Dermis microvascular lymphatic vessel endothelial cell (primary cell): ENCODE measurements at regions not wholly inside any gene's neighbourhood (a gene's known extent, or its start where the extent isn't known, plus 50 kb on each side); places are given as distances from the start of the nearest gene placed in this dataset.

Source experiments
- DNase-seq, 2 donors: peaks; one replicate each; pipeline versions ENCODE4 v3.0.0 to v3.0.0-alpha.2; 2010; ENCODE audit warnings: low read depth in 2 of 2

- no peak for DNase-seq
Measured at GRCh38 chr10:108445746-108446145, 1281.2 kb upstream of the SORCS1 start.

DNA sequence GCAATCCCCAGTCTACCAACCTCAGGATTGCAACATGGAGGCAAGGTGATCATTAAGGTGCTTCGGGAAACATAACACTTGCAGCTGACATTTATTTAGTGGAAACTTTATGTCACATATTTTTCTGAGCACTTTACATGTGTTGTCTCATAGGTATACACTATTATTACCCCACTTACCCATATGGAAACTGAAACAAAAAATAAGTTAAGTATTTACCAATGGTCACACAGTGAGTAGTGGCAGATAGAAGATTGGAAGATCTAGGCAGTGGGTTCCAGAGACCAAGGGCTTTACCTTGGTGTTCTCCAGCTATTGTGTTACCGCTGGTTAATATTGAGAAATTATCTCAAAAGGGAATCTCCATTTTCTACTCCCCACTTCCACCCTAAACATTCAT, 1279.1 kb upstream of the SORCS1 start:
- DNase-seq, result no peak

GRCh38 chr10:108439397-108439796, 1274.9 kb upstream of the SORCS1 start:
- no peak for DNase-seq

DNA sequence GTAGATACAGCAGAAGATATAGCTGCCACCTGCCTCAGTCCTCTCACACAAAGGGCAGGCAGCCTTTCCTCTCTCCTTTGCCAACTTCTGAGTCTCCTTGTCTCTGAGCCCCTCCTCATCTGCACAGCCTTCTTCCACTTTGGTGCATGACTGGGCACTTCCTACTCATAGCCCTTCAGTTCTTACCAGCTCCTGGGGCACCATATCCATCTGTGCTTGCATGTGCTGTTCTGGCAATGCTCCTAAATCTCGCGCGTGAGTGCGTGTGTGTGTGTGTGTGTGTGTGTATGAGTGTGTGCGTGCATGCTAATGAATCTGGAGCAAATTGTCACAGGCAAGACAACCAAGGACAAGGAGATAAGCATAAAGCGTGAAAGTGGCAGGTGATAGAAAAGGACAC, 1271.6 kb upstream of the SORCS1 start:
- DNase-seq, result no peak

DNA sequence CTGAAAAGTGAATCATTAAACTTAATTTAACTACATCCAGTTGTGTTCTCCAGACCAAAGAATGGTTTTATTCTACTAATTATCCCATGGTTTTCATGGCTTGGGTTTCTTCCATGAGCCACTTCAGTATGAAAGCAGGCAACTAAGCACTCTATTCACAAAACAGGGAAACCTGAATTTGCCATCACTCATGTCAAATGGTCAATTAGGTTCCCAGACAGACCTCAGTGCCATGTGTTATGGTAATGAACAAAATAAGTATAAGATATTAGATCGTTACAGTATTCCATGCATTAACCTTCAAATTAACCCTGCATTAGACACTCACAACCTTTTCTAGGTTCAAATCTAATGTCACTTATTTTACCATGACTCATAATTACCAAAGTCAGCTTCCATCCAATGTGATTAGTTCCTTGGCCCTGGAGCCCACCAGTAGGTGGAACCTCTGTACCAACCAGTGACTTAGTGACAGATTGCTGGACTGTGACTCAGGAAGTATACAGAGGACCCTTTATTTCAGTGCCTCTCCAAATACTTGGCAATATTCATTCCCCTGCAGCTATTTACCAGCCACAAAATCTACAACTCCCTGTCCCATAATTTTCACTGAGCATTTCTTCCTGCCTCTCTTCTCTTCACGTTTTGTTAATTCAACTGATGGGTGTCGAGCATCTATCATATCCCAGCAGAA, 1270.2 kb upstream of the SORCS1 start:
- DNase-seq, result no peak

DNA sequence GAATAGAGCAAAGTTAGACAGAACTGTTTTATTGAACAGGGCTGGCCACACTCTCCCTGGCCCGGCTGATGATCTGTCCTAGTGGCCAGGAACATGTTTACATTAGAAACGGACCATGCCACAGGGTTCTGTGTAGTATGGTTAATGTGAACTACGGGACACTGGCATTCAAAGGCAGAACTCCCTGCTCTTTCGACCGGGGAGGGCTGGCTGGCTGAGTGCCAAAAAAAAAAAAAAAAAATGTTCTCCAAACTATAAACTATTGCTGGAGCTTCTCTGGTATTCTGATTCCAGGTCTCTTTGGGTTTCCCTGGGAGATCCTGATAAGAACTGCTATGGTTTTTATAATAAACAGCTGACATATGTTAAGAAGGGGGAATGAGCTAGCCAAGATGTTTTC, 1262.6 kb upstream of the SORCS1 start:
- peak in 1 of 2 donors; percentile 9 for DNase-seq

DNA sequence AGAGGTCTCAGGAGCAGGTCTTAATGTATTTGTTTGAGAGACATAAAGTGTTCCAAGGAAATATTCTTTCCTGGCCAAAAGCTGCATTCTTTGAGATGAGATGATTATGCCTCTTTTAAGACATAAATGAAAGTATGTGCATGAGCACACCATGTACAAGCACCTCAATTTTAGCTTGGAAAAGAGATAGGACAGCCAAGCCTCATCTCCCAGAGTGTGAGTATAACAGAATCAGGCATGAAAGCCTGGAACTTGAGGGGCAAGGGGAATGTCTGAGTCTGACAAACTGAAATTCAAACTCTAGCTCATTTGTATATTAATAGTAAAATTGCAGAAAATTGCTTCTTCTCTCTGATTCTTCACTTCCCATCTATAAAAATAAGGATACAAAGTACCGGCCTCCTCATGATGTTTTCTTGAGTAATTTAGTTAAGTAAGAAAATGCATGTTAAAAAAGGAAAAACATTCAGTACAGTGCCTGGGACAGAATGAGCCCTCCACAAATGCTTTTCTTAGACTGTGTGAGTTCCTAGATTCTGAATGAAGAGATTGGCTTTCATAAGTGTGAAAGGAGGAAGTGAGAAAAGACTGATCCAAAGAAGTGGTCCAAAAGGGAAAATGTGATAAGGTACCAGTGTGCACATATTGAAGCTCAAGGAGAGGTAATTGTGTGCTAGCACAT, 1260.9 kb upstream of the SORCS1 start:
- DNase-seq, result no peak

DNA sequence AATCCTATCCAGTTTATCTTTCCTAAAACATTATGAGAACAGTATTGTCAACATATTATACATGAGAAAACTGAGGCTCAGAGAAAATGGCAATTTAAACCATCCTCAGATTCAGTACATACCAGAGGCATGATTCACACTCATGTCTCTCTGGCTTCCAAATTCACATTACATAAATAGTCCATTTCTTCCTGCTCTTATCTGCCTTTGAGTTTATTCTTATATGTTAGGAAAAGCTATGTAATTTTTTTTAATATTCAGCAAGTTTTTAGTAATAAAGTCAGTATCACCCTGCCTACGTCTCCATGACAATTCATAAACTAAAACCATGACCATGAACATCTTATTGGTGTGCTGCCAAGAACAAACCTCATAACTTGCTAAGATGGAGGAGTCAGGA, 1260.2 kb upstream of the SORCS1 start:
- DNase-seq, result peak in 1 of 2 donors; percentile 8

DNA sequence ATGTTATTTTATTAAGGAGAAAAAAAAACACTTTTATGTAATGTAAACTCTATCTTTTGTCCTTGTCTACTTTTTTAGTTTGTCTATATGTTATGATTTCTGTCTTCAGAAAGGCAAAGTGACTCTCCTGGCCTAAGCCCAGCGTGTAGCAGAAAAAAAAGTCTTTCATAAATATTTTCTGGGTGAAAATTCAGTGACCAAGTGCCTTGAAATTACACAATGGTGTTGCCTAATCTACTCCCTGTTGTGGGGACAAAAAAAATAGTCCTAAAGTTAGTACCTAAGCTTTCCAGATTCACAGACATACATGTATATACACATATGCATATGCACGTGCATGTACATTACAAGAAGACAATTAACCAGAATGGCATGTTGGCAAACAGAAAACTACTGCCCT, 1257.8 kb upstream of the SORCS1 start:
- DNase-seq, result no peak

DNA sequence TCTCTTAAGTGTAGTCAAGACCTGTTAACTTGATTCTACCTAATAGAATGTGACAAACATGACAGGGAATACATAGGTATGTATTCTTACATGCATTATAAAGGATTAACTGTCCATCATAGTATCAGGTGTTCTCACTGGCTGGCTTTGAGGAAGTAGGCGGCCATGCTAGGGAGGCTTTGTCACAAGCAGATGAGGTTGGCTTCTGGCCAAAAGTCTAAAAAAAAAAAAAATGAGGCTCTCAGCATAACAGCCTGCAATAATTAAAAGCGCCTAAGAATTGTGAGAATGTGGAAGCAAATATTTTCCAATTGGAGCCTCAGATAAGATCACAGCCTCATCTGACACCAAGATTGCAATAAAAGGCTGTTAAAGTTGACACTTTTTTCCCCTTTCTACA, 1256.8 kb upstream of the SORCS1 start:
- DNase-seq, result peak in 1 of 2 donors; percentile 15

GRCh38 chr10:108413954-108414353, 1249.4 kb upstream of the SORCS1 start:
- DNase-seq, result no peak

GRCh38 chr10:108412323-108412722, 1247.8 kb upstream of the SORCS1 start:
- DNase-seq, result no peak

- no peak for DNase-seq
Measured at GRCh38 chr10:108411894-108412293, 1247.4 kb upstream of the SORCS1 start.

DNA sequence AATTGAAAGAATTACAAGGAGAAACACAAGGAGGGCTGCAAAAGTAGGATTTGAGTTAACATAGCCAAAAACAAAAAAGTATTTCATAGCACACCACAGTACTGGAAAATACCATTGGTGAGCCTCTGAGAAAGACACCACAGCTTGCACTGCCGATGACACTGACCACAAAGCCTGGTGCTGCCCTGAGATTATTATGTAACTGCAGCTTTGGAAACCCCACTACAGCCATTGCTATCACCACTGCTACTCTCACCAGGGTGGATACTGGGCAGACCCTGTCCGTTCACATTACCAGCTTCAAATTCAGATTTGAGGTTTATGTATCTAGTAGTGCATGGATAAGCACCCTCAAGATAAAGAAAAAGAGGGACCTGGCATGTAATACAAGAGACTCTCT, 1246.7 kb upstream of the SORCS1 start:
- DNase-seq, result no peak

DNA sequence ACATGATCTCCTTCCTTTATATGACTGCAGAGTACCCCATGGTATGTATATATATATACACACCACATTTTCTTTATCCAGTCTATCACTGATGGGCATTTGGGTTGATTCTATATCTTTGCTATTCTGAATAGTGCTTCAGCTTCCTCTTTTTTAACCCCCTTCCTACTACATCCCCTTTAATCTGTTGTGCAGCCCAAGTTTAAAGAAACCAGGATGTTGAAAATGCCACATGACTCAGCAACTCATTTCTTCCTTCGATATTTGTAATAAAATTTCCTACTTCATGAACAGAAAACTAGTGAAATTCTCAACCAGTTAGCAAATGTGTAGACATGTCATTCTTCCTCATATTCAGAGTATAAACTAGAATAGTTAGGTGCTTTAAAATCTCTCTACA, 1245.7 kb upstream of the SORCS1 start:
- no peak for DNase-seq

- DNase-seq, result no peak
Measured at GRCh38 chr10:108409306-108409705, 1244.8 kb upstream of the SORCS1 start.

DNA sequence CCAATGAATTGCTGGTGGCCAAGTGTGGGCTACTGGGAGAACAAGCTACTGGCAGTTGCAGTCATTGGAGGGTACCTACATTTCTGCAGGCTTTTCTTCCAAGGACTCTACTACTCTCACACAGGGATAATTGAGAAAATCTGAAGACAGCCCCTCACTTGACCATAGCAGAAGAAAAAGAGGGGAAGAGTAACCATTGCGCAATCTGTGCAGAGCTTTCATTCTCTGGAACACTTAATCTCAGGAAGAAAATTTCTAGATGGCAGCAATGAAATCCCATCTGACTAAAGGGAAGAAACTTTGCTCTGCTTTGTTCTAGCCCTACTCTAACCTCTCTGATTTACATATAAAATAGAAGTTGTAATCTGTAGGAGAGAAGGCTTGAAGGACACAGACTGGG, 1239.6 kb upstream of the SORCS1 start:
- no peak for DNase-seq

GRCh38 chr10:108399465-108399864, 1235.0 kb upstream of the SORCS1 start:
- DNase-seq, result no peak

DNA sequence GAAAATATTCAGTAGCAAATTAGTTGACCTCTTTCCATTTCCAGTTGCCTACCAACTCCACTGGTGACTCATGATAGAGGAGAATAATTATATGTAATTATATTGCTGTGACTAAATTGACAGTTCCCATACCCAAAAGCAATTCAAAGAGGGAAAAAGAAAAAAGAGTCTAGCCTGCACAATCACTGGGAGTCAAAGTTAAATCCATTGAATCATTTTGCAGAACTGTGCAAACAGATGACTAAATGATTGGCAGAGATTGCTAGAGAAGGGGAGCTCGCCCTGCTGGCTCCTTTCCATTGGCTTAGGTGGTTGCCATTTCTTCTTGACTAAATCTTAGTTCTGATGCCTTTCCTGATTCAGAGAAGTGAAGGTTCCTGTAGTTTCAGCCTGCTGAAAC, 1228.6 kb upstream of the SORCS1 start:
- DNase-seq, result no peak

GRCh38 chr10:108392286-108392685, 1227.8 kb upstream of the SORCS1 start:
- no peak for DNase-seq

DNA sequence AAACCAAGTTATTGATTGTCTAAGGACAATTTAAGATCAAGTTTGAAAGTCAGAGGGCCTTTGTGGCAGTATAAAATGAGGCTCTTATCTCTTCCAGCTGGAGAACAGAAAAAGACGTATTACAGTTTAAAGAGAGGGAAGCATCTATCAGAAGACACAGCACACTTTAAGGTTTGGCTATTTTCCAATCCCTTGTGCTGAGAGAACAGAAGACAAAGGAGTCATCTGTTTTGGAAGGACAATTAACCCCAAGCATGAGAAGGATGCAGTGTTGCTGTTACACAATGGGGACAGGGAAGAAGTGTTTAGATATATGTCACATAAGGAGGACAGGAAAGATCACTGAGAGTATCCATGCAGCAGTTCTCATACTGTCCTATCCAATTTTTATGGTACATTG, 1224.2 kb upstream of the SORCS1 start:
- DNase-seq, result no peak

GRCh38 chr10:108385963-108386362, 1221.5 kb upstream of the SORCS1 start:
- no peak for DNase-seq

GRCh38 chr10:108384378-108384777, 1219.9 kb upstream of the SORCS1 start:
- no peak for DNase-seq
